GM12864 (cell line): ENCODE measurements at regions not wholly inside any gene's neighbourhood (a gene's known extent, or its start where the extent isn't known, plus 50 kb on each side); places are given as distances from the start of the nearest gene placed in this dataset.

ENCODE experiments used
- DNase-seq: peaks from one replicate; pipeline ENCODE4 v3.0.0-alpha.2; 2011; ENCODE audit warnings: low read depth
- H3K4me3 ChIP-seq: 2 replicates; pipeline ENCODE4 v1.5.1; 2011; ENCODE audit warnings: mild to moderate bottlenecking, low read depth, low read length, control low read depth
- CTCF ChIP-seq: IDR thresholded peaks from 2 replicates; pipeline ENCODE4 v1.5.1; 2011; ENCODE audit warnings: low read depth, mild to moderate bottlenecking, moderate library complexity, low read length, control low read depth, inconsistent platforms; ENCODE audit errors: missing control alignments

DNA sequence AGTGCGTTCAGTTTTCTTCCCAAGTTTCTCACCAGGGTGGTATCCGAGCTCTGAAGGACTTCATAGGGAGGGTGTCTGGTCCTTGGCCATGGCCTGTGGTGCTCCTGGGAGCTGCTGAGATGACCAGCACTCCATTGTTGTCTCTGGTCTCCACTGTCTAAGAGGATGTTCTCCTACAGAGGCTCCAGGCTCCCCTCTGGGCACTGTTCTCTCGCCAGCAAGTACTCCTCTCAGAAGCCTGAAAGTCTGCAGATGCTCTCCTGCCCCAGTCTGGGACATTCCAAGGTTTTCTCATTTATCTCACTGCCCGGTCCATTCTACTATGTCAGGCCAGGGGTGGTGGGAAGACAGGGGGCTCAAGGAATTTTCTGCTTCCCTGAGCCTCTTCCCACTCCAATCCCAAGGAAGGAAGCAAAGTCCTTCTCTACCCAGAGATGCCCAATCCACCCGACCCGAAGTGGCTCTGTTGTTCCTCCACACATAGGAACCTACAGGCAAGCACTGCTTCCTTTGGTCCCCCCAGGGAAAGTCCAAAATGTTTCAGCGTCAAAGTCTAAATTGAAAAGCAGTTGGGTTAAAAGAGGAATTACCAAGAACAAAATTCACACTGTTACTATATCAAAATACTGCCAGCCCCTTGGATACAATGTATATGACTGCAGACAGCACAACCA lies 110.5 kb downstream of the GYPC start:
- H3K4me3 ChIP-seq = no peak overlapping the region
- DNase-seq = no peak
- no peak for TF ChIP-seq CTCF

GRCh38 chr2:126766969-126767296 lies 111.0 kb downstream of the GYPC start:
- no peak for DNase-seq
- no peak for TF ChIP-seq CTCF
- H3K4me3 ChIP-seq = no peak overlapping the region

DNA sequence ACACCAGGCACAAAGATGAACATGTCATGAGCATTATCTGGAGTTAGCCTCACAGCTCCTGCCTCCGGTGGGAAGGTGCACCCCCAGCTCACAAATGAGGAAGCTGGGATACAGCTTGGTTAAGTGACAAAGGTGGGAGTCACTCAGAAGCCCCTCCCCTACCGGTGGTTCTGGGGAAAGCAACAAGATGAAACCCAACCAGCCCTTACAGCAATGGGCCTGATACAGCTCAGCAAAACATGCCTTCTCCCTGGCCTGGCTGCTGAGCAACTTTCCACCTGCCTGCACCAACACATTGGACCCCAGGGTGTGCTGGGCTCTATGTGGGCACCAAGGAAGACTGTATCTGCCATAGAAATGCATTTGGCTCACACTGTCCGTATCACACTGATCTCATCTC lies 113.2 kb downstream of the GYPC start:
- no peak for DNase-seq
- peak; percentile 26 for TF ChIP-seq CTCF
- H3K4me3 ChIP-seq = no peak overlapping the region

DNA sequence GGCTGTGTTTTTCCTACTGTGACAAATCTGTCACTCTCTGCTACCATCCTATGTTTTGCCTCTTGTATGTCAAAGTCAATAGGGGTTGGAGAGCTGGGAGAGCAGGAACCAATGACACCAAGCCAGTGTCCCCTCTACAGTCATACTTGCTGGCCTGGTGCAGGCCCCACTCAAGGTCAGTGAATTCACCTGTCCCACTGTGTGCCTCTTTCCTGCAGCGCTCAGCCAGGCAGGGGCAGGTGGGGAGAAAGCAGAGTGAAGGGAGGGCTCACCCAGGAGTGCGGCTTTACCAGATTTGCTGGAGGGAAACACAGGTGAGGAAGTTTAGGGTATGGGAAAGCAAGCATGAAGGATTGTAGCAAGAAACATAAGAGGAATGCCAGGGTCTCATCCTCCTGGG lies 114.5 kb downstream of the GYPC start:
- no peak overlapping the region for H3K4me3 ChIP-seq
- TF ChIP-seq CTCF = no peak
- DNase-seq = no peak

DNA sequence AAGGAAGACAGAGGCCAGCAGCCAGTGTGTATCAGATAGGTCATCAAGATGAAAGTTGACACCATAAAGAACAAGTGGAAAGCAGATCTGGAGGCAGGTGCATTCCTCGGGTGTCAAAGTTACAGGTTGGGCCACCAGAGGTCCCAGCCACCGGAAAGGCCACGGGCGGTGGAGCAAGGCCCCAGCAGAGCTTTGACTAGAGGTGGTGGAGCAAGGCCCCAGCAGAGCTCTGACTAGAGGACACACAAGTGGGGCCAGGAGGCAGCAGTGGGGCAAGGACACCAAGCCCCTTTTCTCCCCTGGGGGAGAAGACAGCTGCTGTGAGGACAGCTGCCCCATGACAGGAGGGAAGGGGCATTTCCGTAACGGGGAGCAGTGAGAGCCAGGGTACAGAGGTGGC lies 115.1 kb downstream of the GYPC start:
- no peak for TF ChIP-seq CTCF
- DNase-seq = no peak

GRCh38 chr2:126771501-126772195 lies 115.7 kb downstream of the GYPC start:
- H3K4me3 ChIP-seq = no peak overlapping the region
- DNase-seq = no peak
- no peak for TF ChIP-seq CTCF

More for the DNA sequence above, 115.1 kb downstream of the GYPC start:
- no peak overlapping the region for H3K4me3 ChIP-seq

DNA sequence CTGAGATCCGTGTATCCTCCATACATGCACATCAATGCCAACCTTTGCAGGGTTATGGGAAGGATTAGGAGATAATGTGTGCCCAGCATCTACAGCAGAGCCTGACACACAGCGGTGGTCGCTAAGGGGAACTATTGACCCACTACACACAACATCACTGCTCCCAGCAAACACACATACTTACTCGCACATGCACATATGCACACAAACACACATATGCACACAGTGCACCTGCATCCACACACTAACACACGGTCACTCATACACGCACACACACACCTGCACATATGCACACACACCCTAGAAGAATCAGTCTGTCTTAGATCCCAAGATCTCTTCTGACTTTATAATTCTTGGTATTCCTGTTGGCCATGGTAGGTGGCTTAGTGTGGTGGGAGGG lies 118.3 kb downstream of the GYPC start:
- DNase-seq = no peak
- H3K4me3 ChIP-seq = no peak overlapping the region
- TF ChIP-seq CTCF = no peak
